Muscle of back (tissue), 3 donors: ENCODE measurements at regions not wholly inside any gene's neighbourhood (a gene's known extent, or its start where the extent isn't known, plus 50 kb on each side); places are given as distances from the start of the nearest gene placed in this dataset.
A peak's percentile ranks its signal among the peaks of the same experiment; 100 is the strongest.
"Not testable (repeated sequence)": the region's sequence is repeated elsewhere in the genome, so short reads cannot be mapped to it uniquely, and the experiment has no call there.

Experiments
- DNase-seq, 3 donors: peaks; one replicate each; pipeline versions ENCODE4 v3.0.0 to v3.0.0-alpha.2; 2013

- no peak for DNase-seq
Measured at GRCh38 chr5:14944350-14944739, 72.8 kb upstream of the ANKH start.

DNA sequence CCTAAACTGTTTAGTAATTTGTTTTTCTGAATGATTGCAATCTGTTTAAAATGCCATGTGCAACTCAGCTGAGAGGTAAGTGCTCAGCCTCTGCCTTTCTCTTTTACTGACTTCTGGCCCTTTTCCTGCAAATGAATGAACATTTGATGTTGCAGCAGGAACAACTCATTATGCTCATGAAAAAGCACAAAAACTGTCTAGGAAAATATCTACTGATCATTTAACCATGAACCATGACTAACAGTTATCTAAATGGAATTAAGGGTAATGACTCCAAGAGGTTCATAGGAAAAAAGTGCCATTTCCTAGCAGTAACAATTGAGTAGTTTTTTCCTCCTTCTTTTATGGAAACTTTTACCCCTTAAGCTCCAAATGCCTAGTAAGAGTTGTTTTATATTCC, 70.6 kb upstream of the ANKH start:
- no peak for DNase-seq

DNA sequence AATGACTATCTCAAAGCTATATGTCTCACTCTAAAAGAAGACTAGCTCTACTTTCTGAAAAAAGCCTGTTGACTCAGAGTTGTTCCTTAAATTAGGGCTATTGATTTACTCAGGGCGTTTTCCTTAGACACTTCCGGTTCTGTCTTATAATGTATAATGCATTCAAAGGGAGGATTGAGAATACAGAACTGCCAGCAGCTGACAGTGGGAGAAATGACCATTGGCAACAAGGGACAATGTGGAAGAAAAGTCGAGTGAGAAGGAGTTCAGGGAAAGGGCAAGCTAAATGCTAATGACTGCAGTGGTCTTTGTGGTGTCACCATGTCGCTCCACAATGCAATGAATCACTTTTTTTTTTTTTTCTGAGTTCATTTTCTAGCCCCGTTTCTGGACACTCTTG, 65.7 kb upstream of the ANKH start:
- DNase-seq = peak in 2 of 3 donors; percentile 16 to 39

GRCh38 chr5:14936588-14936987, 65.0 kb upstream of the ANKH start:
- no peak for DNase-seq

GRCh38 chr5:14935341-14935740, 63.8 kb upstream of the ANKH start:
- DNase-seq = no peak

GRCh38 chr5:14932902-14933469, 61.4 kb upstream of the ANKH start:
- no peak for DNase-seq

DNA sequence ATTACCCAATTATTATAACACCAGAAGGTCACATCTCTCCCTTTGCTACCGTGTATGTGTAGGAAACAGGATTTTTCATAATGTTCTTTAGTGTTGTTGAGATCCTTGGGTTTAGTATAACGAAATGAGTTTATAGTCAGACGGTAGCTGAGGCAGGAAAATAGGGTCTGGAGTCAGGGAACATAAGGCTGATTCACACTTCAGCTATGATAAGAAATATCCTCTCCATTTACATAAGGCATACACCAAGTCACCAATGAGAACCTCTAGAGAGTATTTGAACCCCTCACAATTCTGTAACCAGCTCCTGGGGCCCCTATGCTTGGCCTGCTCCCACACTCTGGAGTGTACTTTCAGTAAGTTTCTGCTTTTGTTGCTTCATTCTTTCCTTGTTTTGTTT, 58.9 kb upstream of the ANKH start:
- no peak for DNase-seq

GRCh38 chr5:14929293-14930065, 57.9 kb upstream of the ANKH start:
- DNase-seq = no peak

- DNase-seq = peak in 1 of 3 donors; percentile 78
Measured at GRCh38 chr5:14928661-14929060, 57.1 kb upstream of the ANKH start.

GRCh38 chr5:14925326-14925725, 53.7 kb upstream of the ANKH start:
- DNase-seq = peak in 1 of 3 donors; percentile 15

GRCh38 chr5:14922952-14923351, 51.4 kb upstream of the ANKH start:
- DNase-seq = not testable (repeated sequence)

DNA sequence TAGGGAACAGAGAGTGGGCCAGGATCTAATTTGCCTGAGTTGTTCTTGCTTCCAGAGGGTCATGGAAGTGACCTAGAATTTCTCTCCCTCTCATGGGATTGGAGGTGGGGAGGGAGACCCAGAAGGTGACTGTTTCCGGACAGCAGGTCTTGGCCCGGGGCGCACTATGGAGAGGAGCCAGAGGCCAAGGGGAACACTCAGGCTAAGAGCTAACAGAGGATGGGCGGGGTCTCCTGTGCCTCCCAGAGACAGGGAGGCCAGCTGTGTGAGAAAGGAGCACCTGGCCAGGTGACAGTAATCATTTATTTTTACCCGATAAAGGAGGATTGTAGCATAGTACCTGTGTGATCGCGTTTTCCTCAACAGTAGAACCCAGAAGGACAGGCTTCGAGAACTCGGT, 50.9 kb upstream of the ANKH start:
- no peak for DNase-seq
